ENCODE measurements at regions not wholly inside any gene's neighbourhood (a gene's known extent, or its start where the extent isn't known, plus 50 kb on each side); places are given as distances from the start of the nearest gene placed in this dataset.

DNA sequence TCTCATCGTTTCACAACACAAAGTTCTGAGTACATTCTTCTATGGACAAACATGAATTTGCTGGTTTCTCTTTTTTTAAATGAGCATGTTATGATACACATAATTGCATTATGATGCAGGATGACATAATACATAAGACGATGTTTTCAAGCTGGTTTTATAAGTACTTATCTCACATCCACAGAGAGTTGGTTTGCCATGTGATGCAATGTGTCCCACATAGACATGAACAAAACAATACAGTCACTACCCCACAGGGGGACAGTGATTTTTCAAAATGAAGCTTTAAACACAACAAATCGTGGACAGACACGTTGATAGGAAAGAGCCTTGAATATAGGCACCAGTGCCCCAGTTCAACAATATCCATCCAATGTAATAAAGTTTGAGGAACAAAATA, 447.1 kb downstream of the KLF12 start:
- Histone ChIP-seq H3K36me3 (ENCODE audit: control insufficient read depth in 2 of 3, insufficient read depth in 3 of 3, low read length in 3 of 3) (peaks cover 0 to 4% (median 4%) of the 10 kb centered on the region in 3 experiments), H3K27ac (ENCODE audit: low read depth, low read length) (no peak overlapping the region), H3K4me1 (ENCODE audit: control insufficient read depth in 2 of 2, insufficient read depth in 2 of 2, low read length in 2 of 2) (no peaks in the 10 kb centered on the region), H3K27me3 (ENCODE audit: control insufficient read depth in 2 of 2, insufficient read depth in 2 of 2, low read length in 2 of 2) (no peaks in the 10 kb centered on the region), H3K4me3 (ENCODE audit: low read length) (no peak overlapping the region), H3K9me3 (ENCODE audit: control insufficient read depth in 2 of 3, low read length in 3 of 3) (no peaks in the 10 kb centered on the region)
- CTCF ChIA-PET, result no interaction called here
- H3K4me1 Mint-ChIP-seq, result peaks cover 0 to 16% (median 3%) of the 10 kb centered on the region in 7 donors
- H3K27ac Mint-ChIP-seq, result peak overlapping the region in 1 of 9 donors; percentile 20
- peaks cover 8 to 73% (median 57%) of the 10 kb centered on the region in 5 donors for H3K36me3 Mint-ChIP-seq
- H3K27me3 Mint-ChIP-seq, result no peaks in the 10 kb centered on the region
- no peak overlapping the region for H3K4me3 Mint-ChIP-seq
- POLR2A ChIA-PET, result no interaction called here
- intact Hi-C loops (cut with micrococcal nuclease), result loop anchor here in 1 of 2 donors (5.0 kb wide), 1 partner anchor 65 kb away; no protein-coding TSS in a partner anchor
- ATAC-seq (peak; percentile 27), DNase-seq (no peak)
- H3K9me3 Mint-ChIP-seq, result peaks cover 0 to 2% (median 0%) of the 10 kb centered on the region in 11 donors

DNA sequence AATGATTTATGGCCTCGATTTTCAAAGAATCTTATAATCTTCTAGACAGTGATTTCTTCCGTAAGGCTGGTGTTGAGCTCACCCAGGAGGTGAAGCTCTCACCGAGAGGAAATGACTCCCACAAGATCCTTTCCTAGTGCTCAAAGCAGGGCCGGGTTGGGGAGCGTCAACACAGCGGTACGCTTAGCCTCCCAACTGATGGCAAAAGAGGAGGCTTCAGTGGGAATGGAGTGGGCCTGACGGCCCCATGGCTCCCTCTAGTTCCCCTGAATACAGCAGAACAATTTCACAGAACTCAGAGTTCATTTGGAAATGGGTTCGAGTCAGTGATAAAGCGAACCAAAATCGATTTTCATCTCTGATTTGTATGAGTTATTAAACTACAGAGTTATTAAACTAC, 449.5 kb downstream of the KLF12 start:
- Mint-ChIP-seq H3K36me3 (peaks cover 8 to 59% (median 49%) of the 10 kb centered on the region in 5 donors), H3K27me3 (no peaks in the 10 kb centered on the region), H3K4me1 (peaks cover 0 to 12% (median 2%) of the 10 kb centered on the region in 7 donors), H3K9me3 (peaks cover 0 to 2% (median 0%) of the 10 kb centered on the region in 11 donors), H3K27ac (peak overlapping the region in 3 of 9 donors; percentile 5 to 56 (median 45)), H3K4me3 (no peak overlapping the region)
- no peak overlapping the region for H3K27ac ChIP-seq (ENCODE audit: low read depth, low read length)
- no peak for DNase-seq
- no peak for ATAC-seq
- intact Hi-C loops (cut with micrococcal nuclease), result loop anchor here in 1 of 2 donors (5.0 kb wide), 1 partner anchor 62 kb away; no protein-coding TSS in a partner anchor
- H3K9me3 ChIP-seq (ENCODE audit: control insufficient read depth in 2 of 3, low read length in 3 of 3), result no peaks in the 10 kb centered on the region
- H3K27me3 ChIP-seq (ENCODE audit: control insufficient read depth in 2 of 2, insufficient read depth in 2 of 2, low read length in 2 of 2), result no peaks in the 10 kb centered on the region
- ChIA-PET CTCF (no interaction called here), POLR2A (no interaction called here)
- peaks cover 0 to 4% (median 0%) of the 10 kb centered on the region in 3 experiments for H3K36me3 ChIP-seq (ENCODE audit: control insufficient read depth in 2 of 3, insufficient read depth in 3 of 3, low read length in 3 of 3)
- no peaks in the 10 kb centered on the region for H3K4me1 ChIP-seq (ENCODE audit: control insufficient read depth in 2 of 2, insufficient read depth in 2 of 2, low read length in 2 of 2)
- no peak overlapping the region for H3K4me3 ChIP-seq (ENCODE audit: low read length)

DNA sequence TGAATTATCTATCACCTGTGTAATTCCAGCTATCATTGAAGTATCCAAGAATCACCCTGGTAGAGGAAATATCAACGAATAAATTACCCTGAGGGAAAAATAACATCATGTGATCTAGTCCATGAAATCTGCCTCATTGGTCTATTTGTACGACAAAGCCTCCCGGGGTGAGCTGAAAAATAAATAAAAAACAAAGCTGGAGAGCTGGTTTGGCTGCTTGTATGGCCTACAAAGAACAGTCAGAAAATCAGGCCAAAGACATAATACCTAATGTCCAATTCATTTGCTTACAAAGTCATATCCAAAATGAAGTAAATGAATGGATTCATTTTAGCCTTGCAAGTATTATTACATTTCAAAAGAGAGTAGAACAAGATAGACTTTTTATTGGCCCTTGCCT, 449.9 kb downstream of the KLF12 start:
- Histone ChIP-seq H3K36me3 (ENCODE audit: control insufficient read depth in 2 of 3, insufficient read depth in 3 of 3, low read length in 3 of 3) (peaks cover 0 to 4% (median 0%) of the 10 kb centered on the region in 3 experiments), H3K27ac (ENCODE audit: low read depth, low read length) (no peak overlapping the region), H3K27me3 (ENCODE audit: control insufficient read depth in 2 of 2, insufficient read depth in 2 of 2, low read length in 2 of 2) (no peaks in the 10 kb centered on the region), H3K4me1 (ENCODE audit: control insufficient read depth in 2 of 2, insufficient read depth in 2 of 2, low read length in 2 of 2) (no peaks in the 10 kb centered on the region), H3K4me3 (ENCODE audit: low read length) (no peak overlapping the region), H3K9me3 (ENCODE audit: control insufficient read depth in 2 of 3, low read length in 3 of 3) (no peaks in the 10 kb centered on the region)
- CTCF ChIA-PET, result no interaction called here
- Mint-ChIP-seq H3K27me3 (no peaks in the 10 kb centered on the region), H3K27ac (peak overlapping the region in 4 of 9 donors; percentile 5 to 47 (median 38)), H3K4me1 (peaks cover 0 to 12% (median 2%) of the 10 kb centered on the region in 7 donors), H3K9me3 (peaks cover 0 to 2% (median 0%) of the 10 kb centered on the region in 11 donors), H3K36me3 (peaks cover 5 to 55% (median 45%) of the 10 kb centered on the region in 5 donors), H3K4me3 (no peak overlapping the region)
- ATAC-seq (no peak), DNase-seq (no peak)
- intact Hi-C loops (cut with micrococcal nuclease), result no loop called here
- POLR2A ChIA-PET, result no interaction called here

DNA sequence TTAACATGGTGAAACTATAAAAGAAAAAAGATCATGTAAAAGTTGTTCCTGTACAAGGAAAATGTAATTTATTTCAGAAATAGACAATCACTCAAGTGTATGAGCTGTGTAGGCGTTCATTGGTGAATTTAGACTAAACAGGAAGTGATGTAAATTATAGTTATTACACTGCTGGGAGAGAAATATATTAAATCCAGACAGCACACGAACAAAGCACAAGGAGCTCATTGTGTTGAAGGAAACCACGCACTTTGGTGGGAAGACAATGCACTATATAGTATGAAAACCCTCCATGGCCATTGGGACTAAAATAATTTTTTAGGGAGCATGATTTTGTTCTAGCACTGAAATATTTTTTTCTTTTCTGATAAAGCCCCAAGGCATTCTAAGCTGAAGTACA, 450.5 kb downstream of the KLF12 start:
- ChIA-PET CTCF (no interaction called here), POLR2A (no interaction called here)
- ATAC-seq (no peak), DNase-seq (no peak)
- H3K27me3 ChIP-seq (ENCODE audit: control insufficient read depth in 2 of 2, insufficient read depth in 2 of 2, low read length in 2 of 2), result no peaks in the 10 kb centered on the region
- H3K27me3 Mint-ChIP-seq, result no peaks in the 10 kb centered on the region
- H3K9me3 Mint-ChIP-seq, result peaks cover 0 to 2% (median 0%) of the 10 kb centered on the region in 11 donors
- peak overlapping the region in 6 of 9 donors; percentile 30 to 51 (median 46) for H3K27ac Mint-ChIP-seq
- H3K36me3 ChIP-seq (ENCODE audit: control insufficient read depth in 2 of 3, insufficient read depth in 3 of 3, low read length in 3 of 3), result peaks cover 0 to 4% (median 0%) of the 10 kb centered on the region in 3 experiments
- H3K4me3 Mint-ChIP-seq, result no peak overlapping the region
- intact Hi-C loops (cut with micrococcal nuclease), result no loop called here
- H3K4me3 ChIP-seq (ENCODE audit: low read length), result no peak overlapping the region
- H3K4me1 ChIP-seq (ENCODE audit: control insufficient read depth in 2 of 2, insufficient read depth in 2 of 2, low read length in 2 of 2), result no peaks in the 10 kb centered on the region
- peaks cover 0 to 49% (median 39%) of the 10 kb centered on the region in 5 donors for H3K36me3 Mint-ChIP-seq
- no peaks in the 10 kb centered on the region for H3K9me3 ChIP-seq (ENCODE audit: control insufficient read depth in 2 of 3, low read length in 3 of 3)
- H3K27ac ChIP-seq (ENCODE audit: low read depth, low read length), result no peak overlapping the region
- peaks cover 0 to 12% (median 2%) of the 10 kb centered on the region in 7 donors for H3K4me1 Mint-ChIP-seq

DNA sequence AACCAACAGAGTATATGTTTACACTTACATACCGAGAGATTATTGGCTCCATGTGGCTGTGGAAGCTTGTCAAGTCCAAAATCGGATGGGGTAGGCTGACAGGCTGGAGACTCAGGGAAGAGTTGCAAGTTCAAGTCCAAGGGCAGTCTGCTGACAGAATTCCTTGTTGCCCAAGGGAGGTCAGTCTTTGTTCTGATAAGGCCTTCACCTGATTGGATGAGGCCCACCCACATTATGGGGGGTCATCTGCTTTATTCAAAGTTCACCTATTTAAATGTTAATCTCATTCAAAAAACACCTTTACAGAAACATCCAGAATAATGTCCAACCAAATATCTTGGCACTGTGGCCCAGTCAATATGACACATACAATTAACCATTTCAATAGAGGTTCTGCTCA, 452.4 kb downstream of the KLF12 start:
- Mint-ChIP-seq H3K4me3 (no peak overlapping the region), H3K36me3 (peaks cover 0 to 32% (median 23%) of the 10 kb centered on the region in 5 donors), H3K4me1 (peaks cover 0 to 8% (median 2%) of the 10 kb centered on the region in 7 donors), H3K27me3 (no peaks in the 10 kb centered on the region), H3K9me3 (peaks cover 0 to 2% (median 0%) of the 10 kb centered on the region in 11 donors), H3K27ac (peak overlapping the region in 4 of 9 donors; percentile 13 to 34 (median 21))
- Histone ChIP-seq H3K4me3 (ENCODE audit: low read length) (no peak overlapping the region), H3K27ac (ENCODE audit: low read depth, low read length) (no peak overlapping the region), H3K9me3 (ENCODE audit: control insufficient read depth in 2 of 3, low read length in 3 of 3) (no peaks in the 10 kb centered on the region), H3K4me1 (ENCODE audit: control insufficient read depth in 2 of 2, insufficient read depth in 2 of 2, low read length in 2 of 2) (no peaks in the 10 kb centered on the region), H3K36me3 (ENCODE audit: control insufficient read depth in 2 of 3, insufficient read depth in 3 of 3, low read length in 3 of 3) (peaks cover 0 to 4% (median 0%) of the 10 kb centered on the region in 3 experiments), H3K27me3 (ENCODE audit: control insufficient read depth in 2 of 2, insufficient read depth in 2 of 2, low read length in 2 of 2) (no peaks in the 10 kb centered on the region)
- POLR2A ChIA-PET, result no interaction called here
- no peak for DNase-seq
- CTCF ChIA-PET, result interaction anchor here (1.4 kb wide), 1 partner anchor 25 kb away, joined by 4 read pairs; no protein-coding TSS in a partner anchor
- intact Hi-C loops (cut with micrococcal nuclease), result no loop called here
- ATAC-seq, result no peak

- peak overlapping the region in 2 of 9 donors; percentile 21 to 23 for H3K27ac Mint-ChIP-seq
- intact Hi-C loops (cut with micrococcal nuclease), result no loop called here
- Histone ChIP-seq H3K27me3 (ENCODE audit: control insufficient read depth in 2 of 2, insufficient read depth in 2 of 2, low read length in 2 of 2) (no peaks in the 10 kb centered on the region), H3K27ac (ENCODE audit: low read depth, low read length) (no peak overlapping the region), H3K4me3 (ENCODE audit: low read length) (no peak overlapping the region), H3K4me1 (ENCODE audit: control insufficient read depth in 2 of 2, insufficient read depth in 2 of 2, low read length in 2 of 2) (no peaks in the 10 kb centered on the region), H3K36me3 (ENCODE audit: control insufficient read depth in 2 of 3, insufficient read depth in 3 of 3, low read length in 3 of 3) (peaks cover 0 to 4% (median 0%) of the 10 kb centered on the region in 3 experiments), H3K9me3 (ENCODE audit: control insufficient read depth in 2 of 3, low read length in 3 of 3) (no peaks in the 10 kb centered on the region)
- H3K36me3 Mint-ChIP-seq, result peaks cover 0 to 30% (median 23%) of the 10 kb centered on the region in 5 donors
- CTCF ChIA-PET, result interaction anchor here (1.4 kb wide), 1 partner anchor 26 kb away, joined by 4 read pairs; no protein-coding TSS in a partner anchor
- peaks cover 0 to 8% (median 2%) of the 10 kb centered on the region in 7 donors for H3K4me1 Mint-ChIP-seq
- H3K27me3 Mint-ChIP-seq, result no peaks in the 10 kb centered on the region
- H3K9me3 Mint-ChIP-seq, result peaks cover 0 to 2% (median 0%) of the 10 kb centered on the region in 11 donors
- DNase-seq, result no peak
- POLR2A ChIA-PET, result no interaction called here
- no peak for ATAC-seq
- no peak overlapping the region for H3K4me3 Mint-ChIP-seq
These were observed 453.2 kb downstream of the KLF12 start for GRCh38 chr13:73681015-73681414.

- H3K36me3 Mint-ChIP-seq, result peaks cover 0 to 13% (median 10%) of the 10 kb centered on the region in 5 donors
- H3K4me3 Mint-ChIP-seq, result no peak overlapping the region
- no peak overlapping the region for H3K4me3 ChIP-seq (ENCODE audit: low read length)
- no peaks in the 10 kb centered on the region for H3K9me3 ChIP-seq (ENCODE audit: control insufficient read depth in 2 of 3, low read length in 3 of 3)
- no peaks in the 10 kb centered on the region for H3K4me1 ChIP-seq (ENCODE audit: control insufficient read depth in 2 of 2, insufficient read depth in 2 of 2, low read length in 2 of 2)
- no peaks in the 10 kb centered on the region for H3K36me3 ChIP-seq (ENCODE audit: control insufficient read depth in 2 of 3, insufficient read depth in 3 of 3, low read length in 3 of 3)
- no peak overlapping the region for H3K27ac Mint-ChIP-seq
- ChIA-PET POLR2A (no interaction called here), CTCF (no interaction called here)
- no peak overlapping the region for H3K27ac ChIP-seq (ENCODE audit: low read depth, low read length)
- no peaks in the 10 kb centered on the region for H3K27me3 ChIP-seq (ENCODE audit: control insufficient read depth in 2 of 2, insufficient read depth in 2 of 2, low read length in 2 of 2)
- H3K9me3 Mint-ChIP-seq, result no peaks in the 10 kb centered on the region
- DNase-seq (no peak), ATAC-seq (no peak)
- no peaks in the 10 kb centered on the region for H3K4me1 Mint-ChIP-seq
- intact Hi-C loops (cut with micrococcal nuclease), result no loop called here
- H3K27me3 Mint-ChIP-seq, result no peaks in the 10 kb centered on the region
These were observed 457.1 kb downstream of the KLF12 start for GRCh38 chr13:73677048-73677601.

All from naive thymus-derived CD4-positive, alpha-beta T cell (primary cell).